Esophagus squamous epithelium (tissue), 5 donors: ENCODE measurements at regions not wholly inside any gene's neighbourhood (a gene's known extent, or its start where the extent isn't known, plus 50 kb on each side); places are given as distances from the start of the nearest gene placed in this dataset.

ENCODE experiments used
- DNase-seq: peaks from one replicate; lab custom pipeline; 2025; lab: John Stamatoyannopoulos, UW
- H3K27ac ChIP-seq, 4 donors: fragments of 200-600 bp; sonication (generic); one replicate each; pipeline ENCODE4 v1.5.1; 2016 to 2019; ENCODE audit warnings: mild to moderate bottlenecking in 1 of 4
- H3K27me3 ChIP-seq, 4 donors: fragments of 200-600 bp; sonication (generic); 1 replicate in 3 of 4; 2 replicates in 1 of 4; pipeline versions ENCODE4 v1.5.1 to v1.6.0; 2017 to 2021; ENCODE audit warnings: antibody characterized with exemption in 1 of 4
- H3K36me3 ChIP-seq, 3 donors: fragments of 200-600 bp; sonication (generic); one replicate each; pipeline ENCODE4 v1.5.1; 2016 to 2019
- H3K4me1 ChIP-seq, 3 donors: fragments of 200-600 bp; sonication (generic); one replicate each; pipeline ENCODE4 v1.5.1; 2017 to 2019
- H3K4me3 ChIP-seq, 4 donors: fragments of 200-600 bp; sonication (generic); 1 replicate in 3 of 4; 2 replicates in 1 of 4; pipeline ENCODE4 v1.5.1; 2016 to 2019; ENCODE audit warnings: mild to moderate bottlenecking in 2 of 4, moderate library complexity in 1 of 4
- H3K9me3 ChIP-seq, 3 donors: fragments of 200-600 bp; sonication (generic); one replicate each; pipeline ENCODE4 v1.5.1; 2016 to 2019
- CTCF ChIP-seq, 6 experiments: fragments of 450-650 bp in 4 of 6; fragments of 200-600 bp in 2 of 6; sonication (generic) in 2 of 6; IDR thresholded peaks; one replicate each; pipeline ENCODE4 v1.5.1; 2016 to 2019; ENCODE audit warnings: antibody characterized with exemption in 6 of 6, mild to moderate bottlenecking in 4 of 6, moderate library complexity in 4 of 6
- POLR2A ChIP-seq, 4 donors: fragments of 450-650 bp; IDR thresholded peaks; one replicate each; pipeline ENCODE4 v1.6.1; 2017; ENCODE audit warnings: antibody characterized with exemption in 4 of 4, mild to moderate bottlenecking in 4 of 4, moderate library complexity in 3 of 4
- WGBS, 2 donors: methylation state at CpG; one replicate each; pipeline ENCODE4 v1.1.5; 2018; 5-methylcytosine and 5-hydroxymethylcytosine counted together
- intact Hi-C: fragments of 100-400 bp; cut with DNase I; formaldehyde crosslinking; loops from one replicate; pipeline ENCODE4 v1.15.0; 2022
- donor health status: DM: yes; HTN: yes; CAD: no.

- H3K4me3 ChIP-seq: no peak overlapping the region
- 62 to 85% methylated on average over 3 of the region's 3 CpGs for WGBS, 2 donors
These were observed 212.7 kb upstream of the FOXA2 start for GRCh38 chr20:22797103-22797502.

GRCh38 chr20:22799687-22800086 is 215.3 kb upstream of the FOXA2 start:
- intact Hi-C loops: no loop called here
- TF ChIP-seq CTCF (IDR thresholded peaks at IDR 0.05): no peak
- Histone ChIP-seq H3K36me3 (no peaks in the 10 kb centered on the region), H3K27ac (no peak overlapping the region), H3K9me3 (no peaks in the 10 kb centered on the region), H3K4me1 (peaks cover 0 to 10% (median 10%) of the 10 kb centered on the region in 3 donors), H3K27me3 (peaks cover 0 to 7% (median 0%) of the 10 kb centered on the region in 4 donors), H3K4me3 (no peak overlapping the region)
- DNase-seq: no peak
- WGBS, 2 donors: 71 to 72% methylated on average over 3 of the region's 3 CpGs

More at GRCh38 chr20:22797103-22797502, 212.7 kb upstream of the FOXA2 start:
- Histone ChIP-seq H3K36me3 (no peaks in the 10 kb centered on the region), H3K9me3 (no peaks in the 10 kb centered on the region), H3K4me1 (peaks cover 0 to 20% (median 18%) of the 10 kb centered on the region in 3 donors), H3K27ac (no peak overlapping the region), H3K27me3 (peaks cover 0 to 5% (median 0%) of the 10 kb centered on the region in 4 donors)
- intact Hi-C loops: no loop called here
- no peak for DNase-seq
- TF ChIP-seq CTCF (IDR thresholded peaks at IDR 0.05) (no peak), POLR2A (IDR thresholded peaks at IDR 0.05) (no peak)

GRCh38 chr20:22800129-22800528 is 215.8 kb upstream of the FOXA2 start:
- Histone ChIP-seq H3K36me3 (no peaks in the 10 kb centered on the region), H3K27me3 (peaks cover 0 to 7% (median 0%) of the 10 kb centered on the region in 4 donors), H3K4me3 (no peak overlapping the region), H3K27ac (no peak overlapping the region), H3K4me1 (peaks cover 0 to 10% (median 6%) of the 10 kb centered on the region in 3 donors), H3K9me3 (no peaks in the 10 kb centered on the region)
- DNase-seq: no peak
- intact Hi-C loops: no loop called here
- TF ChIP-seq POLR2A (IDR thresholded peaks at IDR 0.05): no peak
- no peak for TF ChIP-seq CTCF (IDR thresholded peaks at IDR 0.05)
- WGBS, 2 donors: 61 to 74% methylated on average over 1 of the region's 1 CpG

GRCh38 chr20:22801528-22801927 is 217.2 kb upstream of the FOXA2 start:
- WGBS, 2 donors: 61 to 64% methylated on average over 4 of the region's 4 CpGs
- no peak for TF ChIP-seq POLR2A (IDR thresholded peaks at IDR 0.05)
- TF ChIP-seq CTCF (IDR thresholded peaks at IDR 0.05): no peak
- no peak for DNase-seq
- peaks cover 0 to 7% (median 6%) of the 10 kb centered on the region in 3 donors for H3K4me1 ChIP-seq
- no peak overlapping the region for H3K27ac ChIP-seq
- intact Hi-C loops: no loop called here
- H3K36me3 ChIP-seq: no peaks in the 10 kb centered on the region
- no peak overlapping the region for H3K4me3 ChIP-seq
- H3K27me3 ChIP-seq: peaks cover 0 to 13% (median 0%) of the 10 kb centered on the region in 4 donors
- H3K9me3 ChIP-seq: no peaks in the 10 kb centered on the region

- H3K9me3 ChIP-seq: no peaks in the 10 kb centered on the region
- peaks cover 0 to 15% (median 6%) of the 10 kb centered on the region in 3 donors for H3K4me1 ChIP-seq
- no peak overlapping the region for H3K4me3 ChIP-seq
- TF ChIP-seq CTCF (IDR thresholded peaks at IDR 0.05) (no peak), POLR2A (IDR thresholded peaks at IDR 0.05) (no peak)
- no peak overlapping the region for H3K27ac ChIP-seq
- no peaks in the 10 kb centered on the region for H3K36me3 ChIP-seq
- 63 to 64% methylated on average over 2 of the region's 2 CpGs for WGBS, 2 donors
- DNase-seq: no peak
- peaks cover 0 to 13% (median 0%) of the 10 kb centered on the region in 4 donors for H3K27me3 ChIP-seq
- intact Hi-C loops: no loop called here
These were observed 217.9 kb upstream of the FOXA2 start for GRCh38 chr20:22802296-22802695.
